ENCODE measurements at regions not wholly inside any gene's neighbourhood (a gene's known extent, or its start where the extent isn't known, plus 50 kb on each side); places are given as distances from the start of the nearest gene placed in this dataset.

DNA sequence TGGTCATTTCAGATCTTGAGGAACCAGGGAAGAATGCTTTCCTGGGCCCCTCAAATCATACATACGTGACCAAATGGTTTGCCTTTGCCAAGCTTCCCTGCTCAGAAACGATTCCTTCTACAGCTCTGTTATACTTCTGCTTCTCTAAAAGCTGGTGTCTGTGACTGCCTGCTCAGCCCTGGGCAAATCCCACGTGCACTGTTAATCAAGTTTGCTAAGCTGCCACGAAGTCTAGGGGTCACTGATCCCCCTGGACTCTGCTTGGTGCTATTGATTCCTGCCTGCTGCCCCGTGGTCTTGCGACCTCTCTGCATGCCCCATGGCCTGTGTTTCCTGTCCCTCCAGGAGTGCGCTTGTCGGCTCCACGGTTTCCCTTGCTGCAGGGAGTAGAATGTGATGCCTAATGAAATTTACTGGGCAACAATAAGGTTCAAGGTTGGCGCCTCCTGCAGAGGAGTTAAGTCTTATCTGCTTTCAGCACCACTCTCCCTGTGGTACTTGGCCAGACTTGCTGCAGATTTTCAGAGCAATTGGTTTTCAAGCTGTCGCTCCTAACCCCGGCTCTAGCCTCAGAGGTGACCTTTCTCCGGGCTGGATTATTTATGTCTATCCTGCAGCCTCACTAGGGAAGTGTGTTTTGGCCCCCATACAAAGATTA lies 201.6 kb upstream of the FZD8 start:
- ChIA-PET POLR2A (ENCODE audit: low non-redundant PET) (no interaction called here), CTCF (no interaction called here)
- no peak for TF ChIP-seq CTCF (conservative IDR thresholded peaks at IDR 0.05; ENCODE audit: low read depth)
- no peak overlapping the region for H3K27ac ChIP-seq
- no peak for DNase-seq (ENCODE audit: low spot score)

DNA sequence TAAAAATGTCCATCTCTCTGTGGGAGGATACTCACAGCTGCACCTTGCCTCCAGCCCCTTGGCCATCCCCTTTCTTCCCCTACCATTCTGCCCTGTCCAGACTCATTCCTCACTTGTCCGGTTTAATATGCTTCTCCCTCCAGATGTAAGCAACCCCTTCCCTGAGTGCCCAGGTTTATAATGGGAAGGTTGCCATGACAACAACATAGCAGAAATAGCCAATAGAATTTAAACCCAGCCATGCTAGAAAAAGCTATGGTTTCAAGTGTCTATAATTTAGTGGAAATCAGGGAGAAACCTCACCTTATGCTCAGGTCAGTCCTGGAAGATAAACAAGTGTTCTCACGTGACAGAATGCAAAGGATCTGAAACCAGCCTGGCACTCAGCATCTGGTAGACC lies 196.0 kb upstream of the FZD8 start:
- no peak overlapping the region for H3K27ac ChIP-seq
- no peak for TF ChIP-seq CTCF (conservative IDR thresholded peaks at IDR 0.05; ENCODE audit: low read depth)
- DNase-seq (ENCODE audit: low spot score): no peak
- POLR2A ChIA-PET (ENCODE audit: low non-redundant PET): no interaction called here
- CTCF ChIA-PET: interaction anchor here (0.6 kb wide), 1 partner anchor 103 kb away, joined by 3 read pairs; no protein-coding TSS in a partner anchor

- POLR2A ChIA-PET (ENCODE audit: low non-redundant PET): interaction anchor here (0.6 kb wide), 1 partner anchor 43 kb away, joined by 4 read pairs; no protein-coding TSS in a partner anchor
- no peak for TF ChIP-seq CTCF (conservative IDR thresholded peaks at IDR 0.05; ENCODE audit: low read depth)
- CTCF ChIA-PET: interaction anchor here (0.6 kb wide), 1 partner anchor 30 kb away, joined by 4 read pairs; no protein-coding TSS in a partner anchor
- DNase-seq (ENCODE audit: low spot score): no peak
- no peak overlapping the region for H3K27ac ChIP-seq
These were observed 193.4 kb upstream of the FZD8 start for GRCh38 chr10:35835545-35835944.

DNA sequence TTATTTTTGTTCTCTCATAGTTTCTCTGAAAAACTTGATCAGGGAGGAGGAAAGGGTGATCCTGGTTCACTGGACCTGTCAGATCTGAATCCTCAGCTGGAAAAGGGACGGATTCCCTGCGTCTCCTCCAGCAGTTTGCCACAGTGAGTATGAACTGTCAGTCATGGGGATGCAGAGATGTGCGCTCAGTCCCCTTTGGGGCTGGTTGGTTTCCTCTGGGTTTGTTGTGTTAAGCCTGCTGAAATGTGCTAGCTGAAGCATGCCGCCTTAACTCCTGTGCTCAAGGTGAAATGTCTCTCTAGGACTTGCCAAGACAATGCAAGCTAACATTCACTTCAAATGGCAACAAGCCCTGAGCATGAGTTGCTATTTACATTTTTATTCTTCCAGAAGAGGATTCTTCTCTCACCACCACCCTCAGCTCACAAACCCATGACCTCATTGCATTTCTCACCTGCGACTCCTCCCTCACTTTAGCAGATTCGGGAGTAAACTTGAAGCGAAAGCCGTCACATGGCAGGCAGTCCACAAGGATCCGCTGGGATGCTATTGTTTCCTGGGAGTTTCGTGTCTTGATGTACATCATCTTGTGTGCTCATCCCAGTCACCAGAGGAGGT lies 192.9 kb upstream of the FZD8 start:
- no peak overlapping the region for H3K27ac ChIP-seq
- no peak for TF ChIP-seq CTCF (conservative IDR thresholded peaks at IDR 0.05; ENCODE audit: low read depth)
- POLR2A ChIA-PET (ENCODE audit: low non-redundant PET): interaction anchor here (0.6 kb wide), 1 partner anchor 44 kb away, joined by 4 read pairs; no protein-coding TSS in a partner anchor
- DNase-seq (ENCODE audit: low spot score): no peak
- CTCF ChIA-PET: interaction anchor here (0.6 kb wide), 2 partner anchors 30 to 1046 kb away, joined by 4 to 6 read pairs; no protein-coding TSS in a partner anchor

GRCh38 chr10:35827783-35828182 lies 185.7 kb upstream of the FZD8 start:
- ChIA-PET CTCF (no interaction called here), POLR2A (ENCODE audit: low non-redundant PET) (no interaction called here)
- H3K27ac ChIP-seq: no peak overlapping the region
- no peak for DNase-seq (ENCODE audit: low spot score)
- TF ChIP-seq CTCF (conservative IDR thresholded peaks at IDR 0.05; ENCODE audit: low read depth): no peak

DNA sequence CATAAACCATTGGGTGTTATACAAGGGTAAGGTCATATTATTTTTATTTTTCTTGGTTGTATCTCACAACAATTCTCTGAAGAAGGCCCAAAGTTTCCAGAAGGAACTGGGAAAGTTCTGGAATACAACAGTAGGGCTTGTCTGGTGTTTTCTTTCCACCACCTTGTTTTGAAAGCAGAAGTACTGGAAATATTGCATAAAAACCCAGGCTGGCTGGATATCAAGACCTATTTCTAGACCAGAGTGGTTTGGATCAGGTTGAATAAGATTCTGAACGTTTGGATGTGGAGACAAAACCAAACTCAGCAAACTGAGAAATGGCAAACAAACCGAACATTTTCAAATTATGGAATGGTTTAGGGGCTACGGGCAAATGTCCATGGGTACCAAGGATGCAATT lies 182.6 kb upstream of the FZD8 start:
- no peak for TF ChIP-seq CTCF (conservative IDR thresholded peaks at IDR 0.05; ENCODE audit: low read depth)
- DNase-seq (ENCODE audit: low spot score): no peak
- ChIA-PET POLR2A (ENCODE audit: low non-redundant PET) (no interaction called here), CTCF (no interaction called here)
- H3K27ac ChIP-seq: no peak overlapping the region

Data from RWPE1 (cell line).